ENCODE measurements at regions not wholly inside any gene's neighbourhood (a gene's known extent, or its start where the extent isn't known, plus 50 kb on each side); places are given as distances from the start of the nearest gene placed in this dataset.

DNA sequence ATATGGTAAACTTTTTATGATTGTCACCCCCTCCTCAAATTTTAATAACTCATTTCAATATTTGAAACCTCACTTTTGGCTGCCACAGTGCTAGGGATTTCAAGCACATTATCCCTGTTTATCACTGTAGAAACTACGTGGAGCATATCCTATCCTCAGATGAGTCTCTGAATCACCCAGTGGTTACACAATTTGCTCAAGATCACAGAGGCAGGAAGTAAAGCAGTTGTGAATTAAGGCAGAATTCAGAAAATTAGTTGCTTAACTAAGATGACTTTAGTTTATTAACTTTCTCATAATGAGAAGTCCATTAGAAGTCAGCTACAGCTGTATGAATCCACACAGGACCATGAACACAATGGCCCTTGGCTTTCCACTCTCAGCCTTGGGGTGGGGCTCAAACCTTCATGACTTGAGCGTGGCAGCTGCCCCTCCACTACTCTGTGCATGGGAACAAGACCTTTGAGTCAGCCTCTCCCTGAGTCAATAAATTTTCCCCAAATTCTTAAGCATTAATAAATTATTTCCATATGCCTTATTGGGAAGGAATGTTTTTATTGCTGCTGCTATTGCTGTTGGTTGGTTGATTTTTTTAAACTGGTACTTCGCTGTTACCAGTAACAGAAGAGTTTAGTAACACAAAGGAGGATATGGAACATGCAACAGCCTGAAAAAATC lies 369.0 kb downstream of the CBLN2 start:
- TF ChIP-seq CTCF (IDR thresholded peaks at IDR 0.05; ENCODE audit: unreplicated experiment) = no peak
- Mint-ChIP-seq H3K4me3 (no peak overlapping the region), H3K27ac (no peak overlapping the region), H3K27me3 (ENCODE audit: low read depth) (no peaks in the 10 kb centered on the region), H3K36me3 (no peaks in the 10 kb centered on the region), H3K9me3 (peaks cover 26% of the 10 kb centered on the region), H3K4me1 (no peaks in the 10 kb centered on the region)
- no peak for DNase-seq (ENCODE audit: low spot score in 2 of 2, unreplicated experiment in 2 of 2)

GRCh38 chr18:72171596-72171995 lies 372.5 kb downstream of the CBLN2 start:
- no peak overlapping the region for H3K4me3 Mint-ChIP-seq

GRCh38 chr18:72161691-72162090 lies 382.5 kb downstream of the CBLN2 start:
- no peaks in the 10 kb centered on the region for H3K36me3 Mint-ChIP-seq
- no peaks in the 10 kb centered on the region for H3K4me1 Mint-ChIP-seq
- peaks cover 4% of the 10 kb centered on the region for H3K9me3 Mint-ChIP-seq
- no peak overlapping the region for H3K4me3 Mint-ChIP-seq
- H3K27ac Mint-ChIP-seq = no peak overlapping the region
- no peak for TF ChIP-seq CTCF (IDR thresholded peaks at IDR 0.05; ENCODE audit: unreplicated experiment)
- DNase-seq (ENCODE audit: low spot score in 2 of 2, unreplicated experiment in 2 of 2) = no peak
- H3K27me3 Mint-ChIP-seq (ENCODE audit: low read depth) = no peaks in the 10 kb centered on the region

More at GRCh38 chr18:72171596-72171995, 372.5 kb downstream of the CBLN2 start:
- DNase-seq (ENCODE audit: low spot score in 2 of 2, unreplicated experiment in 2 of 2) = no peak
- H3K36me3 Mint-ChIP-seq = no peaks in the 10 kb centered on the region
- no peak overlapping the region for H3K27ac Mint-ChIP-seq
- H3K9me3 Mint-ChIP-seq = peaks cover 14% of the 10 kb centered on the region
- TF ChIP-seq CTCF (IDR thresholded peaks at IDR 0.05; ENCODE audit: unreplicated experiment) = no peak
- no peaks in the 10 kb centered on the region for H3K4me1 Mint-ChIP-seq
- no peaks in the 10 kb centered on the region for H3K27me3 Mint-ChIP-seq (ENCODE audit: low read depth)

- H3K27ac Mint-ChIP-seq = no peak overlapping the region
- no peaks in the 10 kb centered on the region for H3K27me3 Mint-ChIP-seq (ENCODE audit: low read depth)
- H3K9me3 Mint-ChIP-seq = no peaks in the 10 kb centered on the region
- no peaks in the 10 kb centered on the region for H3K4me1 Mint-ChIP-seq
- no peaks in the 10 kb centered on the region for H3K36me3 Mint-ChIP-seq
- TF ChIP-seq CTCF (IDR thresholded peaks at IDR 0.05; ENCODE audit: unreplicated experiment) = no peak
- H3K4me3 Mint-ChIP-seq = no peak overlapping the region
- no peak for DNase-seq (ENCODE audit: low spot score in 2 of 2, unreplicated experiment in 2 of 2)
These were observed 383.4 kb downstream of the CBLN2 start for GRCh38 chr18:72160510-72161445.

DNA sequence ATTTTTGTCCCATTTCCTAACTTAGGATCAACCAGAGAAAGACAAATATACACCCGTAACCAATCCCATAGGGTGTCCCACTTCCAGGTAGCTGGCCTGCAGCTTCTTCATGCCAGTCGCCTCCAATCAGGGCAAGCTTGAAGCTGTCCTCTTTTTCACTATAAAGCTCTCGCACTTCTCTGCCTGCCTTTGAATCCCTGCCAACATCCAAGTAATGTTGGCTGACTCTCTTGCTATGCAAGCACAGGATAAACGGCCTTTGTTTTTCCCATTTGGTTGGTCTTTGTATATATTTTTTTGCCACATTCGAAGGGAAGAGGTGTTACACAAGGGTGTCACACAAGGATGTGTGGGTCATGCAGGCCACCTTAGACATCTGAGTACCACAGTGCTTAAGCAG lies 388.8 kb downstream of the CBLN2 start:
- Mint-ChIP-seq H3K27ac (no peak overlapping the region), H3K4me3 (no peak overlapping the region), H3K4me1 (no peaks in the 10 kb centered on the region), H3K36me3 (no peaks in the 10 kb centered on the region), H3K9me3 (no peaks in the 10 kb centered on the region), H3K27me3 (ENCODE audit: low read depth) (no peaks in the 10 kb centered on the region)
- DNase-seq (ENCODE audit: low spot score in 2 of 2, unreplicated experiment in 2 of 2) = no peak
- TF ChIP-seq CTCF (IDR thresholded peaks at IDR 0.05; ENCODE audit: unreplicated experiment) = no peak
